Activated T-helper 1 cell treated with anti-CD3 and anti-CD28 coated beads, Interleukin-2, amount 50 U/mL, for 16 hours (primary cell): ENCODE measurements at regions not wholly inside any gene's neighbourhood (a gene's known extent, or its start where the extent isn't known, plus 50 kb on each side); places are given as distances from the start of the nearest gene placed in this dataset.

ENCODE experiments used
- DNase-seq, 2 donors: peaks; one replicate each; pipeline ENCODE4 v3.0.0-alpha.2; 2020; ENCODE audit warnings: low read depth in 1 of 2, low spot score in 1 of 2

- DNase-seq = no peak
Observed at GRCh38 chrX:109842611-109843010, 109.6 kb upstream of the ACSL4 start.

GRCh38 chrX:109843963-109844751, 111.1 kb upstream of the ACSL4 start:
- DNase-seq = no peak

GRCh38 chrX:109844986-109845385, 111.9 kb upstream of the ACSL4 start:
- DNase-seq = no peak

- DNase-seq = no peak
Observed at GRCh38 chrX:109845996-109846395, 112.9 kb upstream of the ACSL4 start.

- DNase-seq = no peak
Observed at GRCh38 chrX:109847257-109848187, 114.5 kb upstream of the ACSL4 start.

GRCh38 chrX:109848461-109849050, 115.5 kb upstream of the ACSL4 start:
- DNase-seq = no peak

- no peak for DNase-seq
Observed at GRCh38 chrX:109854096-109854495, 121.0 kb upstream of the ACSL4 start.

GRCh38 chrX:109855501-109855900, 122.4 kb upstream of the ACSL4 start:
- DNase-seq = no peak

- no peak for DNase-seq
Observed at GRCh38 chrX:109856974-109857373, 123.9 kb upstream of the ACSL4 start.

- no peak for DNase-seq
Observed at GRCh38 chrX:109857584-109858228, 124.6 kb upstream of the ACSL4 start.

GRCh38 chrX:109858602-109859341, 125.7 kb upstream of the ACSL4 start:
- no peak for DNase-seq

GRCh38 chrX:109859651-109860050, 126.6 kb upstream of the ACSL4 start:
- no peak for DNase-seq

GRCh38 chrX:109862433-109862832, 129.4 kb upstream of the ACSL4 start:
- no peak for DNase-seq

GRCh38 chrX:109863811-109864210, 130.8 kb upstream of the ACSL4 start:
- no peak for DNase-seq

- DNase-seq = no peak
Observed at GRCh38 chrX:109871121-109871888, 131.6 kb upstream of the TMEM164 start.

GRCh38 chrX:109872021-109872732, 130.7 kb upstream of the TMEM164 start:
- DNase-seq = no peak

- no peak for DNase-seq
Observed at GRCh38 chrX:109873574-109873973, 129.3 kb upstream of the TMEM164 start.

GRCh38 chrX:109873983-109874382, 128.9 kb upstream of the TMEM164 start:
- no peak for DNase-seq

- DNase-seq = no peak
Observed at GRCh38 chrX:109874548-109874947, 128.4 kb upstream of the TMEM164 start.
